ENCODE measurements at regions not wholly inside any gene's neighbourhood (a gene's known extent, or its start where the extent isn't known, plus 50 kb on each side); places are given as distances from the start of the nearest gene placed in this dataset.

GRCh38 chr14:104322531-104323366 is 184.4 kb downstream of the KIF26A start:
- DNase-seq = no peak

- DNase-seq = no peak
Observed at GRCh38 chr14:104323551-104324175, 185.3 kb downstream of the KIF26A start.

- no peak for DNase-seq
Observed at GRCh38 chr14:104326848-104327247, 188.5 kb downstream of the KIF26A start.

- no peak for DNase-seq
Observed at GRCh38 chr14:104328607-104329006, 190.2 kb downstream of the KIF26A start.

GRCh38 chr14:104329793-104330192 is 191.4 kb downstream of the KIF26A start:
- no peak for DNase-seq

- DNase-seq = no peak
Observed at GRCh38 chr14:104331871-104332605, 193.7 kb downstream of the KIF26A start.

GRCh38 chr14:104332634-104333270 is 194.4 kb downstream of the KIF26A start:
- no peak for DNase-seq

- DNase-seq = no peak
Observed at GRCh38 chr14:104333646-104334423, 195.4 kb downstream of the KIF26A start.

GRCh38 chr14:104334424-104335161 is 196.2 kb downstream of the KIF26A start:
- DNase-seq = no peak

- DNase-seq = no peak
Observed at GRCh38 chr14:104335176-104335575, 196.8 kb downstream of the KIF26A start.

- no peak for DNase-seq
Observed at GRCh38 chr14:104335611-104336010, 197.2 kb downstream of the KIF26A start.

GRCh38 chr14:104337351-104337750 is 199.0 kb downstream of the KIF26A start:
- no peak for DNase-seq

GRCh38 chr14:104339361-104339760 is 201.0 kb downstream of the KIF26A start:
- no peak for DNase-seq

GRCh38 chr14:104339829-104340228 is 201.4 kb downstream of the KIF26A start:
- no peak for DNase-seq

GRCh38 chr14:104341532-104342434 is 203.4 kb downstream of the KIF26A start:
- peak; percentile 69 for DNase-seq

GRCh38 chr14:104342435-104343293 is 204.3 kb downstream of the KIF26A start:
- DNase-seq = no peak

GRCh38 chr14:104343294-104343625 is 204.9 kb downstream of the KIF26A start:
- no peak for DNase-seq

GRCh38 chr14:104343690-104344640 is 205.6 kb downstream of the KIF26A start:
- DNase-seq = no peak

Data from activated CD4-positive, alpha-beta T cell treated with anti-CD3 and anti-CD28 coated beads for 48 hours (primary cell).